Tongue (tissue), 1 donor: ENCODE measurements at regions not wholly inside any gene's neighbourhood (a gene's known extent, or its start where the extent isn't known, plus 50 kb on each side); places are given as distances from the start of the nearest gene placed in this dataset.
"Not testable (repeated sequence)": the region's sequence is repeated elsewhere in the genome, so short reads cannot be mapped to it uniquely, and the experiment has no call there.

Experiments
- DNase-seq: peaks from one replicate; pipeline ENCODE4 v3.0.0-alpha.2; 2015

DNA sequence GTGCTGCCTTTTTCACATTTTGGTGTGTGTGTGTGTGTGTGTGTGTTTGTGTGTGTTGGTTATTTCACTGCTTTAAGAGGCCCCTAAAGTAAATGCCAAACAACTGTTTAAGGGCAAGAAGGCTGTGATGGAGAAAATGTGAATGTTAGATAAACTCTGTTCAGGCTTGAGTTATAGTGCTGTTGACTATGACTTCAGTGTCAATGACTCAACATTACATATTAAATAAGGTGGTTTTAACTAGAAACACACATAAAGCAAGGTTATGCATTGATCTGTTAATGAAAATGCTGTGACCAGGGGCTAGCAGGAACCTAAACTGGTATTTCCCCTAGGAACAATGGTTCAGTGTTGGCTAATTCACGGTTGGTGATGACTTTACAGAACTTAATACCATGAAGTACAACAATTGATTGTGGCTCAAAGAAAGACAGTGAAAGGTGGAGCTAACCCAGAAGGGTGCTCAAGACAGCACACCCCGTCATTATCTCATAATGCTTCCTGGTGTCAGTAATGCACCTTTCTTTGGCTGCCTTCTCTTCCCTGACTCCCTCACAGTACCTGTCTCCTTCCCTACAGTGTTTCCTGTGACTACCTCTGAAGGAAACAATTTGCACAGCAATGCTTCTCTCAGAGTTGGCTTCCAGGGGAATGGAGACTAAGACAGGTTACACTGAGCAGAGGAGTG lies 116.1 kb downstream of the RIN2 start:
- no peak for DNase-seq

DNA sequence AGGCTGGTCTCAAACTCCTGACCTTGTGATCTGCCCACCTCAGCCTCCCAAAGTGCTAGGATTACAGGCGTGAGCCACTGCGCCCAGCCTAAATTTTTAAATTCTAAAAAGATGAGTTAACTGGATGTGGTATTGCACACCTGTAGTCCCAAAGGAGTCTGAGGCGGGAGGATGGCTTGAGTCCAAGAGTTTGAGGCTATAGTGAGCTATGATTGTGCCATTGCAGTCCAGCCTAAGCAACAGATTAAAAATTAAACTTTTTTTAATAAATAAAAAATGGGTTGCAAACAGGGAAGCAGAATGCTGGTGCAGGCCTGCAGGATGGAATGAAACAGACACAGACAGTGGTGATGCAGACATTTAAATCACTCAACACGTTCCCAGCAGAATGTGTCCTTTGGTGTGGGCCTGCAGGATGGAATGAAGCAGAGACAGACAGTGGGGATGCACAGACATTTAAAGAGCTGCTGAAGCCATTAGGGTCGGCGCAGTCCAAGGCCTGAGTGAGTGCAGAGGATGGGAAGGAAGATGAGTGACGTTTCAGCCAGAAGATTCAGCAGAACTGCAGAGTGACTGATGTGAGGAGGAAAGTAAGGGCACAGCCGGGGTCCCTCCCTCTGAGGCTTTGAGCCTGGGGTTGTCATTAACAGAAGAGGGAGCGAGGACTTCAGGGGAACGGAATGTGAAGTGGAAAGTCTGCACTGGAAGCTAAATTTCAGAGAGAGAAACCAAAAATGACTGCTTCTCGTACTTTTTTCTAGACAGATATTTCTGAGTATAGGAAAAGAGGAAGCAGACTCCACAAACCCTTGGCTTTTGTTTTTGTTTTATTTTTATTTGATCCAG lies 117.5 kb downstream of the RIN2 start:
- DNase-seq, result peak; percentile 63

DNA sequence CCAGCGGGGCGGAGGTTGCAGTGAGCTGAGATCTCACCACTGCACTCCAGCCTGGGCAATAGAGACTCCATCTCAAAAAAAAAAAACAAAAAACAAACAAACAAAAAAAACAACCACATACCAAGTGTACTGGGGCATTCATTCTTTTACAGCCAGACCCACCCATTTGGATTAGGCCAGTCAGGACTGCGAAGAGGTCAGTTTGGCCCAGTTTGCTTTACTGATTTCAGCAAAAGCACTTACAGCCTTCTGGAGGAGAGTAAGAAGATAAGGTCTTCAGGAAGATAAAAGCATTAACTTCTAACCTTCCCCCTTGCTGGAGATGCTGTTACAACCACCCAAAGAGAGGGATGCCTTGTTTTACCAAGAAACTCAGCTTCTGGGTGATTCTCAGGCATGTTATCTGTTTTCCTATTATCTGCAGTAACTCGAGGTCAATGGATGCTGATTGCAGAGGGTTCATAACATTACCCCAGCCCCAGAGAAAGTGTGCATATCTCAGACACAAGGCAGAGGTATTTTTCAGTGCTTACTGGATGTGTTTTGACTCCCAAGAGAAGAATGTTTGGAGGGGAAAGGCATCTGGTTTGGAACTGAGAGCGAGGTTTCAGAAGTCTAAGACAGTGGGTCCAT lies 118.9 kb downstream of the RIN2 start:
- no peak for DNase-seq

GRCh38 chr20:19879874-19880255 lies 121.8 kb downstream of the RIN2 start:
- not testable (repeated sequence) for DNase-seq

DNA sequence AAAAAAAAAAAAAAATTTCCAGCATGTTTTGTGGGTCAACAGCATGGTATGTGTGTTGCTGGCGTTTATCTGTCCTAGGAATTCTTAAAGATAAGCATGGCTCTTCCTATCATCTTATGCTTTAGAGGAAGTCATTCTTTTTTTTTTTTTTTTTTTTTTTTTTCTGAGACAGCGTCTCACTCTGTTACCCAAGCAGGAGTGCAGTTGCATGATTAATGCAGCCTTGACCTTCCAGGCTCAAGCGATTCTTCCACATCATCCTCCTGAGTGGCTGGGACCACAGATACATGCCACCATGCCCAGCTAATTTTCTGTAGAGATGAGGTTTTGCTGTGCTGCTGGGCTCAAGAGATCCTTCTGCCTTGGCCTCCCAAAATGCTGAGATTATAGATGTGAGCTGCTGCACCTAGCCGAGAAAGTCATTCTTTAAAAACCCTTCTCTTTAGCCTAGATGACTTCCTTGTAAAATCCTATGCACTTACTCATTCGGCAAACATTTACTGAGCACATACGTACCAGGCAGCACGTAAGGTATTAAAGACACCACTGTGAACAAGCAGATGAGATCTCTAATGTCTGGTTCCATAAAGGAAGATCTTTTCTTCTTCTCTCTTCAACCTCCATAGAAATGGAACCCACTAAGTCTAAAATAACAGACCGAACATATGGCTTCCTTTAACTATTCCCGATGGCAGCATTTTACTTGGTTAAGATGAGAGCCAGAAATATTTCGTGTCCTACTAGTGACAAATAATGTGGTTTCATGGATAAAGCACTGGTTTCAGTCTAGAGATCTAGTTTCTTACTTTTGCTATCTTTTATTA lies 122.4 kb downstream of the RIN2 start:
- DNase-seq, result no peak

DNA sequence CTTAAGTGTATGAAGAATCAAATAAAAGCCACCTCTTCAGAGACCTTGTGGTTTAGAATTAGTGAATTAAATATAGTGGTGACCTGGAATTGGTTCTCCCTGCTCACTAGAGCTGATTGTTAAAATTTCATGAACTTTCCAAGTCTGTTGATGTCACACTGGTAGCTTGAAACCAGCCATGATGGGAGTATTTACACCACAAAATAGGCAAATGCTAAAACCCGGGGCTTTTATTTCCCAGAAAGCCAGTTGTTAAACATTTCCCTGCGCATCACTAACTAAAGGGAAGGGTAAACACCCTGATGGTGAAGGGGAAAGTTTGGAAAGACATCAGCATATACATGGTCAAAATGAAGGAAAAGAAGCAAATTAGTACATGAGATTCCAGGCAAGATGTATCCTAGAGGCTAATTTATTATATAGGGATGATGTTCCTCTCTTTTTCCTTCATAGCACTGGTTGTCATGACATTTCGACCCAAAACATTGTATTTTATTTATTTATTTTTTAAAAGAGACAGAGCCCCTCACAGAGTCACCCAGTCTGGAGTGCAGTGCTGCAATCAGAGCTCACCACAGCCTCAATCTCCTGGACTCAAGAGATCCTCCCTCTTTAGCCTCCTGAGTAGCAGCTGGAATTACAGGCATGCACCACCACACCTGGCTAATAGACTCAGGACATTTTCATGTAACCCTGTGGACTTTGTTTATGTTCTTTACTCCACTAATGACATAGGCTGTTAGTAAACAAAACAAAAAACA lies 123.2 kb downstream of the RIN2 start:
- DNase-seq, result no peak

- no peak for DNase-seq
Observed at GRCh38 chr20:19881990-19882389, 123.9 kb downstream of the RIN2 start.

- no peak for DNase-seq
Observed at GRCh38 chr20:19882446-19882845, 124.4 kb downstream of the RIN2 start.

GRCh38 chr20:19883501-19883900 lies 125.4 kb downstream of the RIN2 start:
- no peak for DNase-seq

GRCh38 chr20:19885594-19885938 lies 127.5 kb downstream of the RIN2 start:
- no peak for DNase-seq

DNA sequence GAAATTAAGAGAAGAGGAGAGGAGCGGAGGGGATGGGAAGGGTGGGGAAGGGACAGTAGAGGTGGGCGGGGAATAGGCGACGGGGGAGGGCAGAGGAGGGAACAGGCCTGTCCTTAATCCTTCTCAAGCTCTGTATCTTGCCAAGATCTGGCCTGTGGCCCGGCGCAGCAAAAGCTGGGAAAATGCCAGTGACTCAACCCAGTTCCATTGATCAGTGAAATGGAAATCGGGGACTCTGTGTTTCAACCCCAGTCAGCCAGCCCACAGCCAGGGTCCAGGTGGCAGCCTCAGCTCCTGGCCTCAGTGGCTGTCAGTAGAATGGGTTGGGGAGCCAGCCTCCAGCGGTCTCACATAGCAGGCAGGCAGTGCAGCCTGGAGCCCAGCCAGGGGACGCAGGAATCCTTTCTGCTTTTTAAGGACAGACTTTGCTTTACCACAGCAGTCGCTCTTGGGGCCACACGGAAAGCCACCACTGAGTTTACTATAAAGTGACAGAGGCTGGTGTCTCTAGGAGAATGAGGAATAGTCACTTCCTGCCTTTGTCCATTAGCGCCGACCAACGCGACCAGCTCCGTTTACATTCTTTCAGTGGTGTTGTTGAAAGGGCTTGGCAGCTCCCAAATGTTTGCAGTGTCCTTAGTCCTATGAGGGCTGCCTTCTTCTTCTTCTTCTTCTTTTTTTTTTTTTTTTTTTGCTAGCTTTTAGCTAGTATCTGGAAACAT lies 128.0 kb downstream of the RIN2 start:
- peak; percentile 58 for DNase-seq

DNA sequence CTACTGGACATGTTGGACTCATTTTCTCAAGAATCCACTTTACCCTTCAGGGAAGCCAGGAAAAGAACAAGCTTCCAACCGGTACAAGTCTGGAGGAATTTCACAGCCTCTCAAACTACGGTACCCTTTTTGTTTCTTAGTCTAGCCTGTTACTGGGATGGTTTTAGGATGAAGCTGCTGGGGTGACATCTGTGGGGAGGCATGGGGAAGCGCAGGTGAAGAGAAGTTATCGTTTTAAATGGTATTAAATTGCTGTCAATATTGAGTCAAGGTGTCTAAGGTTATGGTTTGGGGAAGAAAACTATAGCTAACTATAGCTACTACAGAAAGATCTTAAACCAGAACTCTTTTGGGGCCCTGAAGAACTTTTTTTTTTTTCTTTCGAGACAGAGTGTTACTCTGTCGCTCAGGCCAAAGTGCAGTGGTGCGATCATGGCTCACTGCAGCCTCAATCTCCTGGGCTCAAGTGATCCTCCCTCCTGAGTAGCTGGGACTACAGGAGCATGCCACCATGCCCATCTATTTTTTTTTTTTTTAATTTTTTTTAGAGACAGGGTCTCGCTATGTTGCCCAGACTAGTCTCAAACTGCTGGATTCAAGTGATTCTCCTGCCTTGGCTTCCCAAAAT lies 128.7 kb downstream of the RIN2 start:
- DNase-seq, result peak; percentile 36

DNA sequence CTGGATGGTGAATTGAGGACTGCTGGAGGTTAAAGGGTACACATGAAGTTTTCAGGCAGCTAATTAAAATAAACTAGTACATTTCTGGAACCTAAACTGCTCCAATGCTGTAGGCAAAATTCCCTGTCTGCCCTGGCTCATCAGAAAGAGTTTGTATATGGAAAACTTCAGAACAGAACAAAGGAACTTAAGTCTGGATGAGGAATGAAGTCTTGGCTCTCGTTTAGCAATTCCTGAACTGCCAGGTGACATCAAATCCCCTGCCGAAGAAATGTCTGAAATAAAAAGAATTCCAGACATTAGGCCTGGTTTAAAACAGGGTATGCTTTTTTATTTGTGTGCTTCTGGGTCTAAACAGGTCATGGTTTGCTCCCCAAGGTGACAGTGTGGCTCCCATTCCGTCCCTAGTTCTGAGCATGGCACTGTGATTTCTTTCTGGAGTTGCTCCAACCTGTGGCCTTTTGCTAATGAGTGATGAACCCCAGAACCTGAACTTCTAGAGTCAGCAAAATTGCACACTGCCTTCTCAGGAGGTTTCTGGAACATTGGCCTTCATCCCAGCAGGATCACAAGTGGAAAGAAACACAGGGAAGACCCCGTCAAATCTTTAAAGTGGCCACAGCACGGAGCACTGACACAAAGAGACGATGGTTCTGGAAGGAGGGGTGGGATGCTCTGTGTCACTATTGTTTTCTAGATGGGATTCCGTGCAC lies 129.4 kb upstream of the NAA20 start:
- peak; percentile 67 for DNase-seq

DNA sequence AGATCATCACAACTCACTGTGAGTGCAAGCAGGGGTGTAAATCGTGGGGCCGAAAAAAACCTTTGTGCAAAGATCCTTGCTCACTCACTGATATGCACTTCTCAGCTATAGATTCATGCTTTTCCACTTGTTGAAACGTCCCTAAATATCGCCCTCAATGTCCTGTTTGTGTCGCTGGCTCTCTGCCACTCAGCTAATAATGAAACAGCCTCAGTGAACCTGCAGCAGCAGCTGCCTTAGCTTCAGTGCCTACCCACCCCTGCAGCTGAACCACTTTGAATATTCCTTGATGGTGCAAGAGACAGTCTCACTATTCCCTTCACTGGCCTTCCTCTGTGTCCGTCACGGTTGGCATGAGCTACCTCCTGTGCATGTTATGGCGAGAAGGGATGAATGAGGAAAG lies 128.9 kb upstream of the NAA20 start:
- DNase-seq, result peak; percentile 67

GRCh38 chr20:19889011-19889953 lies 127.9 kb upstream of the NAA20 start:
- DNase-seq, result peak; percentile 74

GRCh38 chr20:19890445-19891051 lies 126.6 kb upstream of the NAA20 start:
- DNase-seq, result no peak

DNA sequence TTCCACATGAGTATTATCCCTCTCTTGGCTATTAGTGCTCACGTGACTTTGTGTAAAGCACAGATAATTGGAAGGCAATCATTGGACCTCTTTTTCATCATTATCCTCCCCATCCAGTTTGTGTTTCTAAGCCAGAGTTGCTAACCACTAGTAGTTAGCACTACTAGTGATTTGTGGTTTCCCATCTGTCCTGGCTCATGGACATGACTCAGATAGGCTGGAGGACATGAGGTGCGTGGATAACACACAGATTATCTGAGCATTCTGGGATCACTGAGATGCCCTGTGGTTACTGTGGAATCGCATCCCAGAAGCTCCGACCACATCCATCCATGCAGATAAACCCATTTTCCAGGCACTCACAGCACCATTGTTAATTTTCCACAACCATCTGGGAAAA lies 123.8 kb upstream of the NAA20 start:
- DNase-seq, result no peak

- no peak for DNase-seq
Observed at GRCh38 chr20:19895761-19896160, 121.4 kb upstream of the NAA20 start.
